ENCODE measurements at regions not wholly inside any gene's neighbourhood (a gene's known extent, or its start where the extent isn't known, plus 50 kb on each side); places are given as distances from the start of the nearest gene placed in this dataset.
A peak's percentile ranks its signal among the peaks of the same experiment; 100 is the strongest.
"Not testable (repeated sequence)": the region's sequence is repeated elsewhere in the genome, so short reads cannot be mapped to it uniquely, and the experiment has no call there.

- not testable (repeated sequence) for DNase-seq (ENCODE audit: low spot score)
Observed at GRCh38 chr4:4045823-4046222, 180.9 kb downstream of the OTOP1 start.

GRCh38 chr4:4046686-4047085 is 180.0 kb downstream of the OTOP1 start:
- not testable (repeated sequence) for DNase-seq (ENCODE audit: low spot score)

DNA sequence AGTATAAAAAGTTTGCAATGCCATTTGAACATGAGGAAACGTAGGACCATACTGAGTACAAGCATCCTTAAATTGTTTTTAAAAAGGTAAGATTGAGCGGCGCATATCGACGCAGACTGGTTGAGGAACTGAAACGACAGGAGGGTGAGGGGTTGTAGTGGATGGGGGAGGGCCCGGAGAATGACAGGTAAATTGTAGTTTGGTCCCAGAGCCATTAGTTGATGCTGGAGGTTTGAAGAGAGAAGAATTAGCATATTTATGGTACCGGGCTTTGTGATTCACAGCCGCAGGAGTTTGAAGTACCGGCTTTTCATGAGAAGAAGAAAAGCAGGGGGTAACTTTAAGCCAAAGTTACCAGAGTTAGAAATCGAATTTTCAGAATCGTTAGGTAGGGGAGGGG is 179.5 kb downstream of the OTOP1 start:
- DNase-seq (ENCODE audit: low spot score) = not testable (repeated sequence)

DNA sequence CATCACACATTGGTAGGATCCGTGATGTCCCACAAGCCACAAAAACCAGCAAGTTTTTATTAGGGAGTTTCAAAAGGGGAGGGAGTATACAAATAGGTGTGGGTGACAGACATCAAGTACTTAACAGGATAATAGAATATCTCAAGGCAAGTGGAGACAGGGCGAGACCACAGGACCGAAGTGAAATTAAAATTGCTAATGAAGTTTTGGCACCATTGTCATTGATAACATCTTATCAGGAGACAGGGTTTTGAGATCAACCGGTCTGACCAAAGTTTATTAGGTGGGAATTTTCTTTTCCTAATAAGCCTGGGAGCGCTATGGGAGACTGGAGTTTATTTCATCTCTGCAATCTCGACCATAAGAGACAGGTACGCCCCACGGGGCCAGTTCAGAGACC is 178.5 kb downstream of the OTOP1 start:
- not testable (repeated sequence) for DNase-seq (ENCODE audit: low spot score)

DNA sequence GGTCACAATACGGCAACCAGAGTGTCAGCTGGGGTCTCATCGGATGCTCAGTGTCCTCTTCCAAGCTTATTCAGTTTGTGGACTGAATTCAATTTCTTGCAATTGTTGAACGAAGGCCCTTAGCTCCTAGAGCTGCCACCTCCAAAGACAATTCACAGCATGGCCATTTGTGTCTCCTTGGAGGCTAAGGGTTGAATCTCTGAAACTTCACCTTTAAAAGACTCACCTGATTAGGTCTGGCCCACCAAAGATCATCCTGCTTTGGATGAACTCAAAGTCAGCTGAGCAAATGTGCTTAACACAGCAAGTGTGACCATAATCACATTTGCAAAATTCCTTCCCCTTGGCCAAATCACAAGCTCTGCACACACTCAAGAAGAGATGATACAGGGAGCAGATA is 175.9 kb downstream of the OTOP1 start:
- DNase-seq (ENCODE audit: low spot score) = not testable (repeated sequence)

DNA sequence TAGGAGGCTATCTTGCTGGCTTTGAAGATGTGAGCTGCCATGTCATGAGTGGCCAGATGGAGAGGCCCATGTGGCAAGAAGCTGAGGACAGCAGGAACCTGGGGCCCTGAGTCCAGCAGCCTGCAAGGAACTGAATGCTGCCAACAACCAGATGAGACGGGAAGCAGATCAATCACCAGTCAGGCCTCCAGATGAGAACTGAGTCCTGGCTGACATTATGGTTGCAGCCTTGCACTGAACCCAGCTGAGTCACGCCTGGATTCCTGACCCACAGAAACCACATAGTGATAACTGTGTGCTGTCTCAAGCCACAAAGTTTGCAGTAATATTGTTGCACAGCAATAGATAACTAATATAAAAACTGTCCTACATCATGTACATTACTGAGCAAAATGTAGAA is 173.8 kb downstream of the OTOP1 start:
- DNase-seq (ENCODE audit: low spot score) = not testable (repeated sequence)

DNA sequence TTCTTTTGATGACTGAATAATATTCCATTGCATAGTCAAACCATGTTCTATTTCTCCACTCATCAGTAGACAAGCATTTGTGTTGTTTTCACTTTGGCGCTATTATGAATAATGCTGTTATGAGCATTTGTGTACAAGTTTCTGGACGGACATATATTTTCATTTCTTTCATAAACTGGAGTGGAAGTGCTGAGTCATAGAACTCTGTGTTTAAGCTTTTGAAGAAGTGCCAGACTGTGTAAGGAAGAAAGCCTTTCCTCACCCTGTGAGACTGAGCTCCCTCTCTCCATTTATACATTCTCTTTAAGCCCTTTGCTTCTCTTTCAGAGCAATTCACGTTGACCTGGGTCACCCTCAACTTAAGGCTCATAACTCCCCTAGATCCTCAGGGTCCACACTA is 169.5 kb downstream of the OTOP1 start:
- not testable (repeated sequence) for DNase-seq (ENCODE audit: low spot score)

DNA sequence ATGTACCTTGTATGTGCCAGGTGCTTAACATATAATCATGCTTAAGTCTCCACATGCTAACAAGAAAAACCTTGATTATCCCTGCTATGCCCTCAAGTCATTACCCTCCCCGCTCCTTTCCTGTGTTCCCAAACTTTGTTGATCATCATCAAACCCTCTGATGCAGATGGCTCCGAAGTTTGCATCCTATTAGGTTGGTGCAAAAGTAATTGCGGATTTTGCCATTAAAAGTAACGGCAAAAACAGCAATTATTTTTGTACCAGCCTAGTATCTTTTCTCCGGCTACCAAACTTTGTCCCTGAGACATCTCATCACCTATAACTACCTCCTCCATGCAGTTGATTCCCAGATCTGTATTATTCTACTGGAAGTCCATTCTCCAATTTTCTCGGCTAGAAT is 142.6 kb downstream of the OTOP1 start:
- DNase-seq (ENCODE audit: low spot score) = not testable (repeated sequence)

DNA sequence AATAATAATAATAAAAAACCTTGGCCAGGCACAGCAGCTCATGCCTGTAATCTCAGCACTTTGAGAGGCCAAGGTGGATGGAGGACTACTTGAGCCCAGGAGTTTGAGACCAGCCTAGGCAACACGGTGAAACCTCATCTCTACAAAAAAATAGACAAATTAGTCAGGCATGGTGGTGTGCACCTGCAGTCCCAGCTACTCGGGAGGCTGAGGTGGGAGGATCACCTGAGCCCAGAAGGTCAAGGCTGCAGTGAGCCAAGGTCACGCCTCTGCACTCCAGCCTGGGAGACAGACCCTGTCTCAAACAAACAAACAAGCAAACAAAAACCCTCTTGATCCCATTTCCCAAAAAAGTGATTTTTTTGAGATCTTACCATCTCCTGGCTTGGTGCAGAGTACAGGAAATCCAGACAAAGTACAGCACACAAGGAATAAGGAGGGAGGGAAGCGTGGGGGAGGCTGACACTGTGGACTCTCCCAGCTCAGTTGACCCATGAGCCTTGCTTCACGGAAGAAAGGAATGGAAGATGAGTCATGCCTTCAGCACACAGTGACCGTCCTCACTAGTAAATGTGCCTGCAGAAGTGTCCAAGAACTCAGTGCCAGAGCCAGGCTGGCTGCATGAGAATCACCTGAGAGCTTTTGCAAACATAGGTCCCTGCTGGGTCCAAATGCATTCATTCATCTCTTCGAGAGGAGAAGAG is 136.9 kb downstream of the OTOP1 start:
- not testable (repeated sequence) for DNase-seq (ENCODE audit: low spot score)

DNA sequence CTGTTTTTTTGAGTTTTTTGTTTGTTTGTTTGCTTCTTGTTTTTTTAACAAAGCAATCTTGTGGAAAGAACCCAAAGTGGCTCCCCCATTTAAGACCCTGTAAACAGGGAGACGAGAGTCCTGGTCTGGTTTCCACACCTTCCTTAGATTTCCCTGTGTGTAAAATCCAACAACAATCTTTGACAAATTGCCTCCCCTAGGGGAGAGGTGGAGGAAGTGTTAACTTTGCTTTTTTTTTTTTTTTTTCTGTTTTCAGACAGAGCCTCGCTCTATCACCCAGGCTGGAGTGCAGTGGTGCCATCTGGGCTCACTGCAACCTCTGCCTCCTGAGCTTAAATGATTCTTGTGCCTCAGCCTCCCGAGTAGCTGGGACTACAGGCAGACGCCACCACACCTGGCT is 136.0 kb downstream of the OTOP1 start:
- DNase-seq (ENCODE audit: low spot score) = not testable (repeated sequence)

DNA sequence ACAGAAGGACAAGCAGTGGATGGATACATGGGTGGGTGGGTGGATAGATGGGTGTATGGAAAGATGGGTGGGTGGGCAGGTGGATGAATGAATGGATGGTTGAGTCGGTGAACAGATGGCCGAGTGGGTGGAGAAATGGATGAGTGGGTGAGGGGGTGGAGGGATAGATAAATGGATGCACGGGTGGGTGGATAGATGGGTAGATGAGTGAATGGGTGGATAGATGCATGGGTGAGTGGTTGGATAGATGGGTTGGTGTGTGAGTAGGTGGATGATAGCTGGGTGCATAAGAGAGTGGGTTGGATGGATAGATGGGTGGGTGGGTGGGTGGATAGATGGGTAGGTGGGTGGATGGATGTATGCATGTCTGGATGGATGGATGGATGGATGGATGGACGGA is 134.6 kb downstream of the OTOP1 start:
- DNase-seq (ENCODE audit: low spot score) = not testable (repeated sequence)

GRCh38 chr4:4099610-4100009 is 127.1 kb downstream of the OTOP1 start:
- not testable (repeated sequence) for DNase-seq (ENCODE audit: low spot score)

GRCh38 chr4:4106923-4107322 is 119.8 kb downstream of the OTOP1 start:
- DNase-seq (ENCODE audit: low spot score) = not testable (repeated sequence)

DNA sequence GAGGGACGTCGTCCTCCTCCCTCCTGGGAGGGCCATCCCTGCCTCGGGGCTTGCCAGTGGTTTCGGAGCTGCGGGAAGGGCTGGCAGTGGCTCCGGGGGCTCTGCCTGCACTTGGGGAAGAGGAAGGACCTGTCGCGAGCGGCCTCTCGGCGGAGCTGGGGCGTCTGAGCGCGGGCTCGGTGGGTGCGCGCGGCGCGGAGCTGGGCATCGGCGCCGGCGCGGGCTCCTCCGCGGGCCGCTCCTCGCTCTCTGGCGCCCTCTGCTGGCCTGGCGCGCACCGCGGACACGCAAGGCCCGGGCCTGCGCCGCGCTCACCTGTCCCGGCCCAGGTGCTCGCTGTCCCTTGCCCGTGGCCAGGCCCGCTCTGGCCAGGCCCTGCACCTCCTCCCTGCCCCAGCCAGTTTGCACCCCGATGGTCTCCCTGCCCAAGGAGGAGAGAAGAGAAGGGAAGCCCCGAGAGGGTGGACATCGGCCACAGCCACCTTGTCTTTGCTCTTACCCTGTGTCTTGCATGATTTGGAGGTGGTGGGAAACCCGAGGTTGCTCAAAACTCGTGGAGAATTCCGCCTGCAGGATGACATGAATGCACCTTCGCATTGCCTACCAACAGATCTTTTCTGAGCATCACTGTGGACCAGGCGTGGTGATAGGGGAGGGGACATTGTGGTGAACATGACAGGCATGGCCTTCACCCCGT is 119.2 kb downstream of the OTOP1 start:
- peak; percentile 45 for DNase-seq (ENCODE audit: low spot score)

- DNase-seq (ENCODE audit: low spot score) = not testable (repeated sequence)
Observed at GRCh38 chr4:4115381-4115780, 111.3 kb downstream of the OTOP1 start.

GRCh38 chr4:4116901-4117300 is 109.8 kb downstream of the OTOP1 start:
- not testable (repeated sequence) for DNase-seq (ENCODE audit: low spot score)

GRCh38 chr4:4134368-4134767 is 92.4 kb downstream of the OTOP1 start:
- not testable (repeated sequence) for DNase-seq (ENCODE audit: low spot score)

DNA sequence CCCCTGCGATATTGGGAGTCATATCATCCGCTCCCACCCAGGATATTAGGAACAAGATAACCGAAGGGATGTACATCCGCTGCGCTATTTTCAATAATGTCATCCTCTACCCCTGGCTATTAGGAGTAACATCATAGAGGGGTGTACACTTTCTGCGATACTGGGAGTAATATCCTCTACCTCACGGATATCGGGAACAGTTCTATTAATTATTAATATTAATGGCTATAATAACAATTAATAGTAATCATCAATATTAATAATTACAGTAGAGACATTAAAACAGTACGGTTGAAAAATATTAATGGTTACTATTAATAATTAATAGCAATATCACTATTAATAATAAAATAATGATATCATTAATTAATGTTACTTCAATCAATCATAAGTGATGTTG is 90.1 kb downstream of the OTOP1 start:
- DNase-seq (ENCODE audit: low spot score) = not testable (repeated sequence)
